Ovary (tissue), 7 donors: ENCODE measurements at regions not wholly inside any gene's neighbourhood (a gene's known extent, or its start where the extent isn't known, plus 50 kb on each side); places are given as distances from the start of the nearest gene placed in this dataset.

ENCODE experiments used
- DNase-seq, 5 donors: peaks; one replicate each; pipeline ENCODE4 v3.0.0-alpha.2; 2019 to 2020
- H3K27ac ChIP-seq, 2 donors: fragments of 200-600 bp; one replicate each; pipeline versions ENCODE4 v1.5.1 to v1.8.0; 2019 to 2022
- H3K27me3 ChIP-seq: fragments of 200-600 bp; one replicate; pipeline ENCODE4 v1.8.0; 2022
- H3K36me3 ChIP-seq: fragments of 200-600 bp; sonication (generic); one replicate; pipeline ENCODE4 v1.5.1; 2019
- H3K4me1 ChIP-seq: one replicate; pipeline ENCODE4 v1.8.1; 2013; ENCODE audit warnings: mild to moderate bottlenecking, moderate library complexity; ENCODE audit not compliant: insufficient read depth
- H3K4me3 ChIP-seq: fragments of 200-600 bp; sonication (generic); one replicate; pipeline ENCODE4 v1.5.1; 2017
- H3K9me3 ChIP-seq, 2 donors: fragments of 200-600 bp in 1 of 2; sonication (generic) in 1 of 2; one replicate each; pipeline versions ENCODE4 v1.5.1 to v1.8.1; 2013 to 2019; ENCODE audit warnings: mild to moderate bottlenecking in 1 of 2, moderate library complexity in 1 of 2
- EP300 ChIP-seq: sonication (generic); formaldehyde crosslinking; IDR thresholded peaks from one replicate; pipeline ENCODE4 v1.6.1; 2017; ENCODE audit warnings: antibody characterized with exemption
- POLR2A ChIP-seq: fragments of 450-650 bp; IDR thresholded peaks from one replicate; pipeline ENCODE4 v1.6.1; 2017; ENCODE audit warnings: antibody characterized with exemption, mild to moderate bottlenecking, moderate library complexity
- WGBS, 3 donors: extraction: QIAGEN DNeasy Blood & Tissue Kit in 1 of 3; methylation state at CpG; one replicate each; pipeline versions ENCODE4 v1.1.5 to v1.1.7; 2013 to 2017; 5-methylcytosine and 5-hydroxymethylcytosine counted together
- intact Hi-C, 4 donors: fragments of 100-400 bp; cut with DNase I; formaldehyde crosslinking; loops; one replicate each; pipeline versions ENCODE4 v1.11.0 to v1.15.1; 2022 to 2023
- TF ChIP-seq, protein P1 (sequence below), 3 donors: fragments of 450-650 bp in 2 of 3; fragments of 200-600 bp in 1 of 3; IDR thresholded peaks; one replicate each; pipeline versions ENCODE4 v1.5.1 to v1.8.0; 2016 to 2022; ENCODE audit warnings: antibody characterized with exemption in 3 of 3, mild to moderate bottlenecking in 1 of 3
- donor health status: DM: no; HTN: no; CAD: no; lungs with moderate emphysema.
- donor health status: DM: no; HTN: no; CAD: no.
- donor health status: Bipolar disorder and iron deficiency.
- donor health status: DM: no; HTN: no; CAD: no.
- donor health status: DM: yes; HTN: yes; CAD: no.

DNA sequence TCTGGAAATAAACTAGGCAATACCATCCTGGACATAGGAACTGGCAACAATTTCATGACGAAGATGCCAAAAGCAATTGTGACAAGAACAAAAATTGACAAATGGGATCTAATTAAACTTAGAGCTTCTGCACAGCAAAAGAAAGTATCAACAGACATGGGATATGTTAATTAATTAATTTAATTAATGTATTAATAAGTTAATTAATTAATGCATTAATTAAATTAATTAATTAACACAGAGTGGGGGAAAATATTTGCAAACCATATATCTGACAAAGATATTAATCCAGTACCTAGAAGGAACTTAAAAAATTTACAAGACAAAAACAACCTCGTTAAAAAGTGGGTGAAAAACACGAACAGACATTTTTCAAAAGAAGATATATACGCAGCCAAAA lies 83.6 kb downstream of the GCC1 start:
- Histone ChIP-seq H3K9me3 (no peaks in the 10 kb centered on the region), H3K27ac (no peak overlapping the region), H3K36me3 (no peaks in the 10 kb centered on the region), H3K27me3 (no peaks in the 10 kb centered on the region), H3K4me1 (no peaks in the 10 kb centered on the region), H3K4me3 (no peak overlapping the region)
- intact Hi-C loops = loop anchor here in 1 of 4 donors (10.0 kb wide), 1 partner anchor 197 kb away; no protein-coding TSS in a partner anchor
- no peak for DNase-seq
- whole genome bisulfite sequencing, 3 donors = 85 to 89% (median 88%) methylated on average over 4 of the region's 4 CpGs
- no peak for TF ChIP-seq POLR2A
- TF ChIP-seq, protein P1, sequence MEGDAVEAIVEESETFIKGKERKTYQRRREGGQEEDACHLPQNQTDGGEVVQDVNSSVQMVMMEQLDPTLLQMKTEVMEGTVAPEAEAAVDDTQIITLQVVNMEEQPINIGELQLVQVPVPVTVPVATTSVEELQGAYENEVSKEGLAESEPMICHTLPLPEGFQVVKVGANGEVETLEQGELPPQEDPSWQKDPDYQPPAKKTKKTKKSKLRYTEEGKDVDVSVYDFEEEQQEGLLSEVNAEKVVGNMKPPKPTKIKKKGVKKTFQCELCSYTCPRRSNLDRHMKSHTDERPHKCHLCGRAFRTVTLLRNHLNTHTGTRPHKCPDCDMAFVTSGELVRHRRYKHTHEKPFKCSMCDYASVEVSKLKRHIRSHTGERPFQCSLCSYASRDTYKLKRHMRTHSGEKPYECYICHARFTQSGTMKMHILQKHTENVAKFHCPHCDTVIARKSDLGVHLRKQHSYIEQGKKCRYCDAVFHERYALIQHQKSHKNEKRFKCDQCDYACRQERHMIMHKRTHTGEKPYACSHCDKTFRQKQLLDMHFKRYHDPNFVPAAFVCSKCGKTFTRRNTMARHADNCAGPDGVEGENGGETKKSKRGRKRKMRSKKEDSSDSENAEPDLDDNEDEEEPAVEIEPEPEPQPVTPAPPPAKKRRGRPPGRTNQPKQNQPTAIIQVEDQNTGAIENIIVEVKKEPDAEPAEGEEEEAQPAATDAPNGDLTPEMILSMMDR (IDR thresholded peaks at IDR 0.05) = no peak
- no peak for TF ChIP-seq EP300

DNA sequence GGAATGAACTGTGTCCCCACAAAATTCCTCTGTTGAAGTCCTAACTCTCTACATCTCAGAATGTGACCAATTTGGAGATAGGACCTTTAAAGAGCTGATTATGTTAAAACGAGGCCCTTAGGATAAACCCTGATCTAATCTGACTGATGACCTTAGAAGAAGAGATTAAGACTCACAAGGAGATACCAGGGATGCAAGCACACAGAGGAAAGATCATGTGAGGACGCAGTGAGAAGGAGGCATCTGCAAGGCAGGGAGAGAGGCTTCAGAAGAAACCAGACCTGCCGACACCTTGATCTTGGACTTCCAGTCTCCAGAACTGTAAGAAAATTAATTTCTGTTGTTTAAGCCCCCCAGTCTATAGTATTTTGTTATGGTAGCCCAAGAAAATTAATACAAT lies 94.9 kb upstream of the ZNF800 start:
- H3K9me3 ChIP-seq = no peaks in the 10 kb centered on the region
- no peaks in the 10 kb centered on the region for H3K4me1 ChIP-seq
- H3K4me3 ChIP-seq = no peak overlapping the region
- no peak for DNase-seq
- no peaks in the 10 kb centered on the region for H3K36me3 ChIP-seq
- no peaks in the 10 kb centered on the region for H3K27me3 ChIP-seq
- TF ChIP-seq, protein P1 (IDR thresholded peaks at IDR 0.05) = no peak
- TF ChIP-seq POLR2A = no peak
- no peak for TF ChIP-seq EP300
- intact Hi-C loops = no loop called here
- H3K27ac ChIP-seq = no peak overlapping the region
- 54 to 65% (median 65%) methylated on average over 3 of the region's 3 CpGs for WGBS, 3 donors

DNA sequence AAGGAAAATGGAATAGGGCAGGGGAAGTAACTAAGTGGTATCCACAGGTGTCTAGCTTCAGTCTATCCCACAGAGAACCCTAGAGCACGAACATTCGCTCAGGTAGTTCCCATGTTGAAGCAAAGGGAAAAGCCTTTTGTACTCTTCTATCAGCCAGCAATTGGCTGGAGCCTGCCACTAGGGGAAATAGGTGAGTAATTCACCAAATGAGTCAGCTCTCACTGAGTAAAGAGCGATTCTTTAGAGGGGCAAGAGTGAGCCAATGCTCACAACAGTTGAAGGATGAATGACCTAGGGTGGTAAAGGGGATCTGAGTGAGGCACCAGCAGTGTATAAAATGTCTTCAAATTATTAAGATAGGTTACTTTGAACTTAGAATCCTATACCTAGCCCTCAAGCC lies 94.1 kb upstream of the ZNF800 start:
- TF ChIP-seq EP300 = no peak
- TF ChIP-seq POLR2A = no peak
- TF ChIP-seq, protein P1 (IDR thresholded peaks at IDR 0.05) = no peak
- H3K4me1 ChIP-seq = no peaks in the 10 kb centered on the region
- no peak overlapping the region for H3K27ac ChIP-seq
- no peak overlapping the region for H3K4me3 ChIP-seq
- intact Hi-C loops = no loop called here
- no peaks in the 10 kb centered on the region for H3K27me3 ChIP-seq
- 62 to 69% (median 68%) methylated on average over 3 of the region's 3 CpGs for WGBS, 3 donors
- no peaks in the 10 kb centered on the region for H3K9me3 ChIP-seq
- DNase-seq = no peak
- no peaks in the 10 kb centered on the region for H3K36me3 ChIP-seq

DNA sequence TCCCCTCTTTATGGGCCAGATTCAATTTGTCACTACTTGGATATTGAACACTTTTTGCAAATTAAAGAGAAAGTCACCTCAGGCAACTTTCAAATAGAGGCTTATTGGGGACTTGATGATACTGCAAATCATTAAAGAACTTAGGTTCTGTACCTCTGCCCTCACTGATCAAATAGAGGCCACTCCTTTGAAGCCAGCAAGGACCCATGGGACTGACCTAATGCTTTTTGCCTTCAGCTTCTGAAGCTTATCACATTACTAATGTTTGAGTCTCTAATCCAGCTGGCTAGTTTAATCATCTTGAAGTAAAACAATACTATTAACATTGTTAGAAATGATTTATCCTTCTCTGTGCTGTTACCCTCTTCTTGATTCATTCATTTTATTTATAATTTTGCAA lies 93.0 kb upstream of the ZNF800 start:
- Histone ChIP-seq H3K9me3 (no peaks in the 10 kb centered on the region), H3K27me3 (no peaks in the 10 kb centered on the region), H3K4me1 (no peaks in the 10 kb centered on the region), H3K36me3 (no peaks in the 10 kb centered on the region), H3K4me3 (no peak overlapping the region), H3K27ac (no peak overlapping the region)
- TF ChIP-seq, protein P1 (IDR thresholded peaks at IDR 0.05) = no peak
- TF ChIP-seq POLR2A (no peak), EP300 (no peak)
- intact Hi-C loops = no loop called here
- no peak for DNase-seq

DNA sequence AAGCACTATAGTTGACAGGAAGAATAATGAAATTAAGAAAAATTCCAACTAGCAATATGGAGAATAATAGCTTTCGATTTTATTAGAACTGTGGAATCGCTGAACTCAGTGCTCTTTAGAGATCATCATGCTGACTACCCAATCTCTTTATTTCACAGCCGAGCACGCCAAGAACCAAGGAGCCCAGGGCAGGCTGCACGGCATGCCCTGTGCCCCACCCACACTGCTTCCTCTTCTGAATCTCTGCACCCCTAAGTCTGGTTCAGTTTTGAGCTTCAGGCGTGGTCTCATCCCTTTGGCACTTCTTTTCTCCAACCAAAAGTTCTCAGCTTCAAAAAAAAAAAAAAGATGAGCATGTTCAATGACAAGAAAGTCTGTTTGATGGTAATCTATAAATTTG lies 92.4 kb upstream of the ZNF800 start:
- no peak for TF ChIP-seq POLR2A
- TF ChIP-seq, protein P1 (IDR thresholded peaks at IDR 0.05) = no peak
- TF ChIP-seq EP300 = no peak
- no peaks in the 10 kb centered on the region for H3K27me3 ChIP-seq
- DNase-seq = no peak
- H3K4me3 ChIP-seq = no peak overlapping the region
- H3K9me3 ChIP-seq = no peaks in the 10 kb centered on the region
- H3K27ac ChIP-seq = no peak overlapping the region
- intact Hi-C loops = no loop called here
- no peaks in the 10 kb centered on the region for H3K4me1 ChIP-seq
- 61 to 84% (median 79%) methylated on average over 6 of the region's 6 CpGs for WGBS, 3 donors
- H3K36me3 ChIP-seq = no peaks in the 10 kb centered on the region
